ACC112 (cell line): ENCODE measurements at regions not wholly inside any gene's neighbourhood (a gene's known extent, or its start where the extent isn't known, plus 50 kb on each side); places are given as distances from the start of the nearest gene placed in this dataset.

ENCODE experiments used
- H2AFZ ChIP-seq: fragments of 200-600 bp; sonication (generic); one replicate; pipeline ENCODE4 v1.6.0; 2017; ENCODE audit warnings: antibody characterized with exemption, low read length; ENCODE audit not compliant: unreplicated experiment
- H3K27ac ChIP-seq: fragments of 200-600 bp; sonication (generic); 2 replicates; pipeline ENCODE4 v1.5.1; 2014; ENCODE audit warnings: low read depth, mild to moderate bottlenecking, antibody characterized with exemption, low read length, moderate library complexity
- H3K27me3 ChIP-seq: fragments of 200-600 bp; sonication (generic); 2 replicates; pipeline ENCODE4 v1.6.1; 2014; ENCODE audit warnings: mild to moderate bottlenecking, antibody characterized with exemption, low read length, moderate library complexity, mixed read lengths; ENCODE audit not compliant: insufficient read depth
- H3K36me3 ChIP-seq: fragments of 200-600 bp; sonication (generic); 2 replicates; pipeline ENCODE4 v1.6.1; 2016; ENCODE audit warnings: mild to moderate bottlenecking, antibody characterized with exemption, low read length, moderate library complexity, mixed read lengths; ENCODE audit not compliant: insufficient read depth
- H3K4me1 ChIP-seq: fragments of 200-600 bp; sonication (generic); one replicate; pipeline ENCODE4 v1.6.1; 2016; ENCODE audit warnings: low read length, mixed read lengths; ENCODE audit not compliant: insufficient read depth, unreplicated experiment, control insufficient read depth
- H3K4me3 ChIP-seq: fragments of 200-600 bp; sonication (generic); 2 replicates; pipeline ENCODE4 v1.5.1; 2014; ENCODE audit warnings: mild to moderate bottlenecking, low read depth, low read length
- H3K79me2 ChIP-seq: fragments of 200-600 bp; sonication (generic); one replicate; pipeline ENCODE4 v1.6.0; 2016; ENCODE audit warnings: low read length; ENCODE audit not compliant: control insufficient read depth, unreplicated experiment, insufficient read depth

GRCh38 chr11:95599959-95600586 is 189.5 kb downstream of the FAM76B start:
- Histone ChIP-seq H3K79me2 (no peaks in the 10 kb centered on the region), H2AFZ (no peak overlapping the region)

GRCh38 chr11:95595973-95596489 is 193.6 kb downstream of the FAM76B start:
- no peak overlapping the region for H3K27ac ChIP-seq
- H3K79me2 ChIP-seq, result no peaks in the 10 kb centered on the region
- H3K27me3 ChIP-seq, result no peaks in the 10 kb centered on the region
- H3K4me3 ChIP-seq, result no peak overlapping the region
- H3K36me3 ChIP-seq, result no peaks in the 10 kb centered on the region
- H2AFZ ChIP-seq, result no peak overlapping the region
- no peaks in the 10 kb centered on the region for H3K4me1 ChIP-seq

More at GRCh38 chr11:95599959-95600586, 189.5 kb downstream of the FAM76B start:
- H3K27ac ChIP-seq, result no peak overlapping the region
- no peaks in the 10 kb centered on the region for H3K36me3 ChIP-seq
- no peaks in the 10 kb centered on the region for H3K27me3 ChIP-seq
- no peak overlapping the region for H3K4me3 ChIP-seq
- no peaks in the 10 kb centered on the region for H3K4me1 ChIP-seq

DNA sequence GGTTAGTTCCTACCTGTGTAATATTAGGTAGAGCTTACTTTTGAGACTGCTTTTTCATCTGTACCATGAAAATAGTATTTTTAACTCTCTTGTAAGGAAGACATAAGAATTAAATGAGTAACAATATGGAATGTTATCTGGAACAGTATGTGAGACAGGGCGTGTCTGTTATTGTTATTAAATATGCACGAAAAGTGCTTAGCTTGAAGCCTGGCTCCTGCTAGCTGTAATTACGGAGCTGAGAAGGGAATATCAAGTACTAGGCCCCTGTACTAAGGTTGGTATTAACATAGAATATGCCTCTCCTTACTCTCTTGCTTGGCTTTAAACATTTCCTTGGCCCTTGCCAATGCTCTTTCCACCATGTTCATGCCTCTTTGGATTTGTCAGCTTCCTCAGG is 194.0 kb downstream of the FAM76B start:
- H3K79me2 ChIP-seq, result no peaks in the 10 kb centered on the region
- no peak overlapping the region for H3K27ac ChIP-seq
- H3K4me3 ChIP-seq, result no peak overlapping the region
- no peaks in the 10 kb centered on the region for H3K4me1 ChIP-seq
- H3K36me3 ChIP-seq, result no peaks in the 10 kb centered on the region
- no peaks in the 10 kb centered on the region for H3K27me3 ChIP-seq
- H2AFZ ChIP-seq, result no peak overlapping the region

DNA sequence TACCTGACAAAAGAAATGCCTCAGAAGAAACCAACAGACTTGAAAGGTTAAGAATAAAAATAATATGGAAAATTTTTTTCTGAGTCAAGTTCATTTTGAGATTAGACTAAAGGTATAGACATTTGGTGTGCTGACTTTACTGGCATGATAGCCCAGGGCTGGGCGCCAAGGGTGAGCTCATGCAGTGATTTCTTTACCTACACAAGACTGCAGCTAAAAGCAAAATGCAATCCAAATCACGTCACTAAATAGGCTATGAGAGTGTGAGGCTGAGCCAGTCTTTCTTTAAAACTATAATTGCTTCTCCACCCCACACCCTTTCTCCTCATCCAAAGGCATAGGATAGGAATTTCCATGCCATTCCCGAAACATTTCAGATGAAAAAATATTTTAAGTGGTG is 196.5 kb downstream of the FAM76B start:
- Histone ChIP-seq H3K79me2 (no peaks in the 10 kb centered on the region), H3K27me3 (no peaks in the 10 kb centered on the region), H3K4me3 (no peak overlapping the region), H3K36me3 (no peaks in the 10 kb centered on the region), H3K27ac (no peak overlapping the region), H2AFZ (no peak overlapping the region), H3K4me1 (no peaks in the 10 kb centered on the region)

DNA sequence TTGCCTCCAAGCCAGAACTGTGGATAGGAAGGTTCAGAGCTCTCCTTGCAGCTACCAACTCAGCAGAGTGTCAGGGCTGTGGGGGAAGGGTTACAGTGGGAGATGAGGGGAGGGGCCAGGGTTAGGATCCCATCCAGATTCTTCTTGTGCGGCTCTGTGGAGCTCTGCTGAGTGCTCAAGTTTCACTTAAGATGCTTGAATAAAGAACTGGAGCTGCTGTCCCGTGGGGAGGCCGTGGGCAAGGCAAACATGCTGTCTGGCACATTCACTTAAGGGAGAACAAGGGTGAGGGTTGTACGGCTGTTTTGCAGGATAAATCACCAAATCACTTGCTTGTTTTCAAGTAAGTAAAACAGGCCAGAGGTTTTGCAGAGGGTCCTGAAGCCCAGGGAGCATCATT is 197.1 kb downstream of the FAM76B start:
- no peak overlapping the region for H3K27ac ChIP-seq
- H3K4me1 ChIP-seq, result no peaks in the 10 kb centered on the region
- H3K4me3 ChIP-seq, result no peak overlapping the region
- H3K27me3 ChIP-seq, result no peaks in the 10 kb centered on the region
- no peaks in the 10 kb centered on the region for H3K36me3 ChIP-seq
- H3K79me2 ChIP-seq, result no peaks in the 10 kb centered on the region
- no peak overlapping the region for H2AFZ ChIP-seq

- no peak overlapping the region for H3K4me3 ChIP-seq
- no peaks in the 10 kb centered on the region for H3K79me2 ChIP-seq
- H3K27me3 ChIP-seq, result no peaks in the 10 kb centered on the region
- H3K36me3 ChIP-seq, result no peaks in the 10 kb centered on the region
- no peak overlapping the region for H2AFZ ChIP-seq
- H3K27ac ChIP-seq, result no peak overlapping the region
- H3K4me1 ChIP-seq, result peaks cover 14% of the 10 kb centered on the region
These were observed 199.5 kb downstream of the FAM76B start for GRCh38 chr11:95589893-95590612.

DNA sequence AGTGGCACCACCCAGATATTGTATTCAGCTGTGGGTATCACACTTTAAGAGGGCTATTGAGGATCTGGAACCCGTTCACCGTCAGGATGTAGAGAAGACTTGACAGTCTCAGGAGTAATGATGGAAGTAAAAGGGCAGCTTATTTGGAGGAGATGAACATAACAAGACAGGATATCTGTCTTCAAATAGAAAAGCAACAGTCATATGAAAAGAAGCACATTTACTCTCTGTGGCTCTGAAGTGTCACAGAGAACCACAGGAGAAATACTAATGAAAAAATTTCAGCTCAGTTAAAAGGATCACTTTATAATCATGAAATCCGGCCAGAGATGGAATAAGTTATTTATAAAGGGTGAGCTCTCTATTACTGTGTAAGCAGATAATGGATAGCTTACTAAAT is 200.8 kb downstream of the FAM76B start:
- H3K27me3 ChIP-seq, result no peaks in the 10 kb centered on the region
- no peak overlapping the region for H3K27ac ChIP-seq
- H3K79me2 ChIP-seq, result no peaks in the 10 kb centered on the region
- no peak overlapping the region for H3K4me3 ChIP-seq
- no peaks in the 10 kb centered on the region for H3K36me3 ChIP-seq
- H2AFZ ChIP-seq, result no peak overlapping the region
- H3K4me1 ChIP-seq, result peaks cover 23% of the 10 kb centered on the region

- H3K4me3 ChIP-seq, result no peak overlapping the region
- H3K4me1 ChIP-seq, result peaks cover 23% of the 10 kb centered on the region
- H3K79me2 ChIP-seq, result no peaks in the 10 kb centered on the region
- H3K27ac ChIP-seq, result no peak overlapping the region
- H3K27me3 ChIP-seq, result no peaks in the 10 kb centered on the region
- H3K36me3 ChIP-seq, result no peaks in the 10 kb centered on the region
- no peak overlapping the region for H2AFZ ChIP-seq
These were observed 202.9 kb downstream of the FAM76B start for GRCh38 chr11:95586661-95587060.

- H3K4me3 ChIP-seq, result no peak overlapping the region
- H3K79me2 ChIP-seq, result no peaks in the 10 kb centered on the region
- H3K27ac ChIP-seq, result peak overlapping the region; percentile 23; the same call in 1 of the 2 replicates
These were observed 203.4 kb downstream of the FAM76B start for GRCh38 chr11:95586155-95586554.

GRCh38 chr11:95585752-95586077 is 203.9 kb downstream of the FAM76B start:
- H3K27me3 ChIP-seq, result no peaks in the 10 kb centered on the region
- H3K36me3 ChIP-seq, result no peaks in the 10 kb centered on the region
- peak overlapping the region; percentile 23; the same call in 1 of the 2 replicates for H3K27ac ChIP-seq
- no peak overlapping the region for H3K4me3 ChIP-seq
- H3K4me1 ChIP-seq, result peaks cover 23% of the 10 kb centered on the region
- H3K79me2 ChIP-seq, result no peaks in the 10 kb centered on the region
- no peak overlapping the region for H2AFZ ChIP-seq

More at GRCh38 chr11:95586155-95586554, 203.4 kb downstream of the FAM76B start:
- H3K36me3 ChIP-seq, result no peaks in the 10 kb centered on the region
- H2AFZ ChIP-seq, result no peak overlapping the region
- H3K4me1 ChIP-seq, result peaks cover 23% of the 10 kb centered on the region
- H3K27me3 ChIP-seq, result no peaks in the 10 kb centered on the region
